GM12872 (cell line): ENCODE measurements at regions not wholly inside any gene's neighbourhood (a gene's known extent, or its start where the extent isn't known, plus 50 kb on each side); places are given as distances from the start of the nearest gene placed in this dataset.

Experiments used
- TF ChIP-seq, protein P1 (sequence below): IDR thresholded peaks from 3 replicates; pipeline ENCODE4 v1.5.1; 2011; ENCODE audit warnings: low read depth, mild to moderate bottlenecking, low read length, moderate library complexity; ENCODE audit not compliant: insufficient read depth

- TF ChIP-seq, protein P1, sequence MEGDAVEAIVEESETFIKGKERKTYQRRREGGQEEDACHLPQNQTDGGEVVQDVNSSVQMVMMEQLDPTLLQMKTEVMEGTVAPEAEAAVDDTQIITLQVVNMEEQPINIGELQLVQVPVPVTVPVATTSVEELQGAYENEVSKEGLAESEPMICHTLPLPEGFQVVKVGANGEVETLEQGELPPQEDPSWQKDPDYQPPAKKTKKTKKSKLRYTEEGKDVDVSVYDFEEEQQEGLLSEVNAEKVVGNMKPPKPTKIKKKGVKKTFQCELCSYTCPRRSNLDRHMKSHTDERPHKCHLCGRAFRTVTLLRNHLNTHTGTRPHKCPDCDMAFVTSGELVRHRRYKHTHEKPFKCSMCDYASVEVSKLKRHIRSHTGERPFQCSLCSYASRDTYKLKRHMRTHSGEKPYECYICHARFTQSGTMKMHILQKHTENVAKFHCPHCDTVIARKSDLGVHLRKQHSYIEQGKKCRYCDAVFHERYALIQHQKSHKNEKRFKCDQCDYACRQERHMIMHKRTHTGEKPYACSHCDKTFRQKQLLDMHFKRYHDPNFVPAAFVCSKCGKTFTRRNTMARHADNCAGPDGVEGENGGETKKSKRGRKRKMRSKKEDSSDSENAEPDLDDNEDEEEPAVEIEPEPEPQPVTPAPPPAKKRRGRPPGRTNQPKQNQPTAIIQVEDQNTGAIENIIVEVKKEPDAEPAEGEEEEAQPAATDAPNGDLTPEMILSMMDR: no peak
These were observed 181.6 kb upstream of the GPR12 start for GRCh38 chr13:26942184-26942583.

- TF ChIP-seq, protein P1: no peak
These were observed 181.0 kb upstream of the GPR12 start for GRCh38 chr13:26941345-26942174.

- TF ChIP-seq, protein P1: no peak
These were observed 173.5 kb upstream of the GPR12 start for GRCh38 chr13:26934096-26934495.

DNA sequence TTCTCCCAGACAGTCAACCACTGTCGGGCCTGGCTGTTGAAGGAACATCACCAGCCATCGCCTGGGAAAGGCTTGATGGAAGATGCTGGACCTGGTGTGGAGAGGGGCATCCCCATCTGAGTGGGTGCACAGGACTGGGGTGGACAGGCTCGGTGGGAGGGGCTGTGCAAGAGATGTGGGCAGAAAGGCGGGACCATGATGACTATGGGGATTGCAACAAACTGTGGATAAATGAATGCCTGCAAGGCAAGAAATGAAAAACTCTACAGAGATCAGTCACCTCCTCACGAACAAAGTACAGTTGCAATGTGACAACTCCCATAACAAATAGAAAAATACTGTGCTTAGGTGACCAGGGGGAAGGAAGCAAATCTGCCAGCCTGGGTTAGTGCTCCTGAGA lies 171.9 kb upstream of the GPR12 start:
- TF ChIP-seq, protein P1: no peak

- TF ChIP-seq, protein P1: peak; percentile 94
These were observed 169.6 kb upstream of the GPR12 start for GRCh38 chr13:26929971-26930730.

DNA sequence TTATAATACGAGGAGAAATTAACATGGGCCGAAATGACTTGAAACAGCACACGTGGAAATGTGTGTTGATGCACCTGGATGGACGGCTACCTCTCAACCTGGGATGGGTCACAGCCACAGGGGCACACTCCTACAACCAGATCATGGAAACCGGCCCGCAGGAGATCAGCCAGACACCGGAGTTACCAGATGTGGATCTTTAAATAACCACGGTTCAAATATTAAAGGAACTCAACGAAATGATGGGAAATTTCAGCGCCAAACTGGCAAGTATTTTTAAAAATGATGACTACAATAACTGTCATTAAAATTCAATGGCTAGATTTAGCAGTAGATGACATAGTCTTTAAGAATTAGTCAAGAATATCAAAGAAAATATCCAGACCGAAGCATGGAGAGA lies 166.9 kb upstream of the GPR12 start:
- TF ChIP-seq, protein P1: no peak

- TF ChIP-seq, protein P1: no peak
These were observed 165.8 kb upstream of the GPR12 start for GRCh38 chr13:26926371-26926770.
